Left cardiac atrium (tissue), 4 donors: ENCODE measurements at regions not wholly inside any gene's neighbourhood (a gene's known extent, or its start where the extent isn't known, plus 50 kb on each side); places are given as distances from the start of the nearest gene placed in this dataset.

Experiments used
- ATAC-seq, 2 donors: fragments of 200-7000 bp; cut with Tn5 transposase; one replicate each; pipeline ENCODE4 v1.9.1; 2020; ENCODE audit warnings: mild to moderate bottlenecking in 2 of 2, moderate library complexity in 2 of 2
- DNase-seq: peaks from one replicate; pipeline ENCODE4 v3.0.0-alpha.2; 2020
- intact Hi-C, 2 donors: fragments of 100-400 bp; cut with DNase I; formaldehyde crosslinking; loops; one replicate each; pipeline versions ENCODE4 v1.14.1 to v1.15.1; 2022 to 2023
- donor health status: DM: no; HTN: yes; CAD: no.
- donor health status: DM: no; HTN: yes; CAD: no; lungs with severe emphysema.
- donor health status: DM: yes; HTN: yes; CAD: no.
- donor health status: Dilated cardiomyopathy.

DNA sequence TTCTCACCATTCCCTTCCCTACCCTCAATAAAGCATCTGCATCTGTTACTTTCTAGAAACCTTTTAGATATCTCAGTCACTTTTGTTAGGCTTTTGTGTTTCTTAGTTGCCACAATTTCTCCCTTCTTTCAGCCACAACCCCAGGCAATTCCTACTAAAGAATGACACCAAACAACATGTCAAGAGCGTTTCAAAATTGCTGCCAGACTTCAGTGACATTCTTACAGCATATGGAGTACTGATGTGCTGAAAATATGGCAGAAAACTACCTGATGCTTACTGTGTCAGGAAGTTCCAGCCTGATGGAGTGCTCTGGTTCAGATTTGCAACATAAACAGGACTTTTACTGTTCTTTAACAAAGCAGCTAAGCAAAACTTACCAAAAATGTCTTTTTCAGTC is 957.7 kb upstream of the POU3F3 start:
- ATAC-seq = no peak
- intact Hi-C loops = no loop called here
- DNase-seq = no peak

DNA sequence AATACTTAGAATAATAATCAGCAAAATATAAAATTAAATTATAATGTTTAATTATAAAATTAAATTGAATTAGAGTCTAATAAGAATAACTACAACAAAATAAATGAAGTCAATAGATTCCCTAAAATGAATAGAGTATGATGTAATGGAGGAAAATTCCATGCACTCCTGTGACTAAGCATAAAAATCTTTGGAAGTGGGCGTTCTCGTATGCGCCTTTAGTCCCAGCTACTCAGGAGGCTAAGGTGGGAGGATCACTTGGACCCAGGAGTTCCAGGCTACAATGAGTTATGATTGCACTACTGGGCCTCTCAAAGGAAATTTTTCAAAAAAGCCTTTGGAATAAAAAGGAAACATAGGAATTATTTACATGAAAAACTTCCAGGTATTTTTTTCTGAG is 955.4 kb upstream of the POU3F3 start:
- DNase-seq = no peak
- no peak for ATAC-seq
- intact Hi-C loops = no loop called here

DNA sequence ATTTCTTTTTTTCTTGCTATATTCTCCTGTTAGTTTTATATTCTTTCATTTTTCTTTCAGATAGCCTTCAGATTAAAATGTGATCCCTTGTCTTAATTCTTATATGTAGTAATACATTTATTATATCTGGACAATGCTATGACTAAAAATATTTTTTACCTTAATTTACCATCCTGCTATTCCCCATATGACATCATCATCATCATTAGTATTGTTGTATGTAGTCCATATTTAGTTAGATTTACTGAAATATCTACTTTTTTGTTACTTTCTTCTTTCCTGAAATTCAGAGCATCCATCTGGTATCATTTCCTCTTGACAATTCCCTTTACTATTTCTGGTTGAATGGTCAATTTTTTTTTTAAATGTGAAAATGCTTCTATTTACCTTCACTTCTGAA is 951.6 kb upstream of the POU3F3 start:
- no peak for ATAC-seq
- intact Hi-C loops = no loop called here
- no peak for DNase-seq

DNA sequence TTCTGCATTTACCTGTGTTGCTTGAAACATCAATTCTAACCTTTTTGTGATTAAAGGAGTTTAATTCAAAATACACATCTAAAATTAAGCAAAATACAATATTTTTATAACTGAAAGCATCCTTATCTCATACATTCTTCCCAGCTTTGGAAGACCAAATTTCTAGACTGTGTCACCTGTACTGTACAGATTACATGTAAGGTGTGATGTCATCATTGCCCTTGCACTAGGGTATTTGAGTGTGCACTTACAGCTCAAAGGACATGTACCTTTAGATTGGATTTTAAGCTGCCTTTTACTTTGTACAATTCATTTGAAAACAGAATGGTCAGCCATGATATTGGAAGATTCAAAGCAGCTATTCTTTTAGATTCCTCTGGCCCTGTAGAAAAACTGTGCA is 932.8 kb upstream of the POU3F3 start:
- ATAC-seq = no peak

DNA sequence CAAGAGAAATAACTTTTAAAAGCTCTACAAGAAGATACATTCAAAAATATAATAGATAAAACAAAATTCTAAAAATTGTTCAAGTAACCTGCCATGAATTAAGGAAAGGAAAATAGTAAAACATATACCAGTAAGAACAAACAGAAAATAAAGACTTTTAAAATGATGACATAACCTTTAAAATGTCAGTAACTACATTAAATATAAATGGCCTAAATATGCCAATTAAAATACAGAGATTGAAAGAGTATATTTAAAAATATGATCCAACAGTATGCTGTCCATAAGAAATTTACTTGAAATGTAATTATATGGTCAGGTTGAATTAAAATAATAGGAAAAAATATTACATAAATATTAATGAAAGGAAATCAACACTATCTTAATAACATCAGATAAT is 911.7 kb upstream of the POU3F3 start:
- DNase-seq = no peak
- ATAC-seq = no peak
- intact Hi-C loops = no loop called here

More for the DNA sequence above, 932.8 kb upstream of the POU3F3 start:
- intact Hi-C loops = no loop called here
- no peak for DNase-seq

DNA sequence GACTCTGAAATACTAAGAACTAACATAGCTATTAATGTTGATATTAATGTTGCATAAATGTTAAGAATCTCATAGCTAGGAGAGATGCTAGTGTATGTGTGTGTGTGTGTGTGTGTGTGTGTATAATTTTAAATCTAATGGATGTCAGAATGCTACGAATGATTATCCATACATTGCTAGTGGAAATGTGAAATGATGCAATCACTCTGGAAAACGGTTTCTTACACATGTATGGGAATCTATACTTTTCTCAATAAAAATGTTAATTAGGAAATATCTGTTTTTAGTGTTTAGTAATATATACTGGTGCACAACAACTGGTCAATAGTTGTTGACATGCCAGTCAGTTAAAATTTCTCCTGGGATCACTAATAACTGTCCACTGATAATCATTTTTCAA is 908.8 kb upstream of the POU3F3 start:
- ATAC-seq = no peak
- intact Hi-C loops = no loop called here
- no peak for DNase-seq

DNA sequence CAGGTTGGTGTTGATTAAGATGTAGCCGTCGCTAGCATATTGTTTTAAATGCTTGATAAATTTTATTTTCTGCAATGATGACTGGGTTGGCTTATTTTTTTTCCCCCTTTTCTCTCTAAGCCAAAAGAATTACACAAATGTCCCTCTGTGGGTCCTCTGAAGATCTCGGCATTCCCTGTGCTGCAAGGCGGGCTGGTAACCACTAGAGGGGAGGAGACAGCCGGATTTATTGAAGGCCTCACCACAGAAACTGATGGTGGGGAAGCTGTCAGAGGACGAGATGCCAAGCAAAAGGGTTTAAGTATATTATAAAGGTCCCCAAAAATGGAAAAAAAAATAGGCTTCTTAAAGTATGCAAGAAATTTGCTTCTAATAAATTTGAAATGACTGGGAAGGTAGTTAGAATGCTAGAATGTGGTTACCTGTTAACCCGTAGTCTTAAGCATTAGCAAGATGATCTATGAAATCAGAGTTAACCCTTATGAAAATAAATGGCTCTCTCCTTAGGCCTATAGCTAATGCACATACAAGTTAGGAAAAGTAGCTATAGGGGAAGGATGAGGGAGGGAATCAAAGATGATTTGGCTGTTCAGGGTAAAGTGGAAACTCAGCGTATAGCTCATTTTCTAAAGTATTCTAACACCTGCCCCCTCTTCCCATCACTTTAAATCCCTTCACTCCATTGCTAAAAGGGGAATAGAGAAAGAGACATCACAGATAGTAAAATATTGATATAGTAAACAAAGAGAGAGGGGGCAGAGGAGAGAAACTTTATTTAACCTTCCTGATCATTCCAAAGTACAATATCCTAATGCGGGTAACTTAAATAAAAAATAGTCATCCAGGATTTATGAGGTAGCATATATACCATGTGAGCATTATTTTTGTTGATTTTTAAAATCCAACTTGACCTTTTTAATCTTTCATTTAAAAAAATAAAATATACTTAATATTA is 894.5 kb upstream of the POU3F3 start:
- DNase-seq (peak; percentile 19), ATAC-seq (no peak)
- intact Hi-C loops = no loop called here

DNA sequence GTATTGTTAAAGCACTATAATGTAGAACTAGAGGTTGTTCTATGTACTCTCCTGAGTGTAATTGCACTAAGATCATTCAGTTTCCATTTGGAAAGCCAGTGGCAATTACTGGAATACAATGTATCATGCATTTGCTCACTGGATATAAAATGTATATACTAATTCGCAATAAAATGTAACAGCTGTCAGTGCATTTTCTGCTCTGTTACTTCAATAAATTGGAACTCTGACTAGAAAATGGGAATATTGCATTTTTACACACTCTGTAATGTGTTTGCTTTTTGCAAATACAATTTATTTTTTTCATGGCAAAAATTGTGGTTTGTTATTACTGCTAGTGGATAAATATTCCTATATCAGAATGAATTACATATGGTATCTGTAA is 893.8 kb upstream of the POU3F3 start:
- intact Hi-C loops = no loop called here
- DNase-seq (no peak), ATAC-seq (no peak)

DNA sequence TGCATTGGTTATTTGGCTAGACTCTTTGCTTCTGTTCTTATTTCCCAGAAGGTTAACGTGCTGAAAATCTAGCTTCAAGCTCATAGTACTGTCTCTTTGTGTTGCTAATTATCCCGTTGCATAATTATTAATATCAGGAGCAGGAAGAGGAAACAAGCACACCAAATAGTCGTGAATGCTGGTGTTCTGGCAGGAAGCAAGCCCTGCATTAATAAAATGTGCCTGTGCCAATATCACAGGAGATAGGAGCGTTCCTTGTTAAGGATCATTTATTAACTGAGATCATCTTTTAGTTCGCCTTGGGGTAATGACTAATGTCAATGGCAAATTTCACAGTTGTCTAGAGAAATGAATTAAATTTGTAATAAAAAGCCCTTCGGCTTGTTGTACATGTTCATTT is 893.0 kb upstream of the POU3F3 start:
- no peak for DNase-seq
- no peak for ATAC-seq
- intact Hi-C loops = no loop called here

DNA sequence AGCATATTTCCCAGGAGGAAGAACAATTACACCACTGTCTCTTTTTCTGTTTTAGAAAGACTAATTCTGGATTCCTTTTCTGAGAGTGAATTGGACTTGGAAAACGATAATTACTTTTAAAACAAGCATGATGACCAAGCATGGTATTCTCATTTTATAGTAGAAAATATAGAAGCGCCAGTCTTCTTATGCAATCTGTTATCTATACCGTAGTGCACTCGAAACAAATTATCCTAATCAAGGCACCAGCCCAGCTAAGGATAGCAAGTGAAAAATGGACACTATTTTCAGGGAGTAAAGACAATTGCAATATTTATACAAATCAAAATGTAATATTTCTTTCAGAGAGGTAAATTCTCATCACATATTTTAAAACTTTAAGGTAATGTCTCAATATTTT is 892.1 kb upstream of the POU3F3 start:
- intact Hi-C loops = no loop called here
- DNase-seq (no peak), ATAC-seq (no peak)

DNA sequence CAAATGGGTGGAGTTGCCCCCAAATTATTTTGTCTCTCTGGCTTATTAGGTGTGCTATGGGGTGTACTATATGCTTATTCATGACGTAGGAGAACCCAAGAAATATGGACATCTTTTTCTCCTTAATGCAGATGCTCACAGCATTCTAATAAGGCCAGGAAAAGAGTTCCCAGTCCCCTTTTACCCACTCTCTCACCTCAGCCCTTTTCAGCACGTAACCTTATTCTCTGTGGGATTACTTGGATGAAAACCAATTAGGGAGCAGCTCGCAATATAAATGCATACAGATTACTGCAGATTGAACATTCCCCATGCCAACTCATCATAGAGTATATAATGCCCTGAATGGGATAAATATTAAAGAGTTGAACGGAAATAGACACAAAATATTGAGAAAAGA is 891.2 kb upstream of the POU3F3 start:
- ATAC-seq = no peak
- intact Hi-C loops = no loop called here
- no peak for DNase-seq

DNA sequence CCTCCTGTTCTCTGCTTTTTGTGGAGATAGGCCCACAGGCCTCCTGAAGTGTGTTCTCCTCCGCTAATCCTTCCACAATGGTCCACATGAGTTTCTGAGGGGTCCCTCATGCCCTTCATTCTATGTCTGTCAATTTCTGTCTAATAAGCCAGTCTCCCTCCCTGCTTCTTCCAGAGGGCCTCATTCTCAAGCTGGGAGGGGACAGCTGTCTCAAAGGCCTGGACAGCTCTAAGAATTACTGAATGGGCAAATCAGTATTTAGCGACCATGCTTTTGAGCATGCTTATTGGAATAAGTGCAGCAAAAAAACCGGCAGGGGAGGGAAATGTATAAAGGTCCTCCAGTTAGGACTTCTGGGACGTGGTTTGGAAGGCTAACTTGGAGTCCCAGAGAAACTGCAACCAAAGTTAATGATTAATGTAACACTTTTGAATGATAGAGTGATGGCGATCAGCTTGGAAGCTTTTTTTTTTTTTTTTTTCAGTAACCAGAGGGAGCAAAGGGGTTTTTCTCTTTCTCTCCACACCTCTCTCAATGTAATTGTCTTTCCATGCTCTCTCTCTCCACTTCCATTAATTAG is 890.7 kb upstream of the POU3F3 start:
- intact Hi-C loops = no loop called here
- ATAC-seq (no peak), DNase-seq (no peak)

DNA sequence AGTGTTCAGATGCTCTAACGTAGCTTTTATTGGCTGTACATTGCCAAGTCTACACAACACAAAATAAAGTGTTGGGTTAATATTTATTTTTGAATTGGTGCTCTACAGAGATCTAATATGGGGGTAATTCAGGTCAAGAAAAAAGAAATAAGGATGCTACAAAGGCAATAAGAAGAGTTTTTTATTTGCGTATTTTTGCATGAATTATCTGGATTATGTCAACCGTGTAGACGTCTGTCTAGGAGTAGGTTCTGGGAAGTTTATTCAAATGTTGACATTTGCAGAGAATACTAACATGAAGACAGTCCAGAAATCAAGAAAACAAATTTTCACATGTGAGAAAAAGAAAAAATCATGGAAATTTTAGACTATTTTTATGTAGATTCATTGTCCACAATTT is 876.7 kb upstream of the POU3F3 start:
- intact Hi-C loops = no loop called here
- DNase-seq (no peak), ATAC-seq (no peak)

DNA sequence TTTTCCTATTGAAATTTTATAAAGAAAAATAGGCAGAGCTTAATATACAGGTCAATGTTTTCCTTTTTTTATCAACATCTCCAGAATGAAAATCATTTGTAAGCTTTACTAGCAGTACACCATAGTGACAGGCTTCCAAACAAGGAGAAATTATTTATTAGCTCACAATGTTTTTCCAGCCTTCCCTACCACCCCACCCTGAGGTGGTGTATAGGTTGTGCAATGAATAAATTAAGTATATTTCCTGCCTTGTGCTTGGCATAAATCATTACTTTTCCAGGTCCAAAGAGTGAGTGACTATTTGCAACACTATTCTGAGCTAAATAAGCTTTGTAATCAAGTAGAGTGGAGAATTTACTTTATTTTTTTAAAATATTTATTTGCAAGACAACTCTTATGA is 876.2 kb upstream of the POU3F3 start:
- ATAC-seq (no peak), DNase-seq (no peak)
- intact Hi-C loops = no loop called here

DNA sequence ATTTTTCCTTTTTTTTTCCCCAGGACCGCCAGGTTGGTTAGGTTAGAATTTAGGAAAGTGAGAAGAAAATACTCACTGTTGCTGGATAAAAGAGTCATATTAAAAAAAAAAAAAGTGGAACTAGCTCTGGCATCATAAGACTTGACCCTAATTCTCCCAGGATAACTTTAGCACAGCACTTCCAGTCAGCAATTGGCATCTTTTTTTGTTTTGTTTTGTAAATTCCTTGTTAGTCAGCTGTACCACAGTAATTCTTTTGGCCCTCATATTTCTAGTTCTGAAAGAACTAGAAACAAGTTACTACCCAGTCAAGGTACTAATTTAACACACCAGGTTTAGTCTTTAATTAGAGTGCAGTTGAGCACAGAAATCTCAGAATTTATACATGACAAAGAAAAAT is 873.5 kb upstream of the POU3F3 start:
- ATAC-seq = no peak
- intact Hi-C loops = no loop called here
- no peak for DNase-seq

DNA sequence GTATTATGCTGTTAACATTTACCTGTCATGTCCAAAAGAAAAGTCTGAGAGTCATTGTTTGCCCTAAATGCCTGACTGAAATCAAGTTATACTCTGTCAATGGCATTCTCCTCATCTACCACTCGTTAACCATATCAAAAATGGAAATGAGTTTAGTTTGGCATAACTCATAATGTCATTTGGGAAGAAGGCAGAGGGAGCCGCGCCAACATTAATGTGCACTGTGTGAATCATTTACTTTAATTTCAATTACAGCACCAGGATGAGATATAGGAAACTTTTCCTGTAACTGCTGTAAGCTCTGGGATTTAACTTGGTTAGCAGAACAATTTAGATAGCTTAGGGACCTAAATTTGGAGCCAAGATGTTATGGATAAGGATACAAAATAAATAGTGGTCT is 871.2 kb upstream of the POU3F3 start:
- DNase-seq (no peak), ATAC-seq (no peak)
- intact Hi-C loops = no loop called here

DNA sequence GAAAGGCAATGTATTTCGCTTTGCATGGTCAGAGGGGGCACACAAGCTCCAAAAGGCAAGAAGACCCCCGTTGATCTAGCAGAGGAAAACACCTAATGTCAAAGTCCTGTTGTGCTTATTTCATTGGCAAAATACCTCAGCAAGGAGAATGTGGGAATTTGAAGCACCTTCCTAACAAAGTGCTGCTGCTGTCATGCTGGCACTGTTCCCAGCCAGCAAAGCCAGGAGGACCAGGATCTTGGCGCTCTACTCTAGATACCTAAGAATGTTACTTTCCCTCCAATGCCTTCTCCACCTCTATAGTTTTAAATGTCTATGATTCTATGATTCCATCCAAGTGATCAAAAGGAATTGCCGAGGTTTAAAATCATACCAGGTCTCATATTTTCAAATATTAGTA is 867.9 kb upstream of the POU3F3 start:
- DNase-seq (no peak), ATAC-seq (no peak)
- intact Hi-C loops = no loop called here

DNA sequence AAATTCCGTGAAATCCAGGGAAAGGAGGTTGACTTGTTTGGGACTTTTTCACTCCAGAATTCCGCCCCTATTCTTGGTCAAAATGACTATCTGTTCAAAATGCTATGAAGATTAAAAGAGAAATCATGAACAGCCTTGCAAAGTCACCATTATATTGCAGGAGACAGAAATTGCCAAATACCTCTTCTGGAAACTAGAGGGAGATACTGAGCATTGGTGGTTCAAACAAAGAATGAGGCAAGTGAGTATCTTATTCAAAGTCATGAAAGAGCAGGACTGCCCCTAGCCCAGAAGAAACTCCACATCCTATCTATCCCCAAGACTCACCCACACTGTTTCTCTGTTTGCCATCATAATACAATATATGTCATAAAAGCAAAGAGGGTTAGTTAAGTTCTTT is 862.3 kb upstream of the POU3F3 start:
- DNase-seq (no peak), ATAC-seq (no peak)
- intact Hi-C loops = no loop called here

DNA sequence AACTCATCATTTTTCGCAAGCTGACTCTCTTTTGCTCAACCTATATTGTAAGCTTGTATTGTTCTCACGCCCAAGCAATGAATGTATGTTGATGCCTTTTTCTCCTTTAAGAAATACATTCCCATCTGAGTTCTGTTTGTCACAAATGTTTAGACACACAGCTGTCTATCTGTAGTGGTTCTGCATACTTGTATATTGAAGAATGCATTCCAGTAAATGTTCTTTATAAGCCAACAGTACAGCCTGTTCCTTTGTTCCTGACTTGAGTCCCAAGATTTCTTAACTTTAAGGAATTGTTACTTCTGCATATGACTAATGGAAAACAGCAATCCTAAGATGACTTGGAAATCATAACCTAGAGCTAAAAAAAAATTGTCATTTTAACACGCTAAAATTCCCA is 849.1 kb upstream of the POU3F3 start:
- intact Hi-C loops = no loop called here
- DNase-seq = no peak
- ATAC-seq = no peak

DNA sequence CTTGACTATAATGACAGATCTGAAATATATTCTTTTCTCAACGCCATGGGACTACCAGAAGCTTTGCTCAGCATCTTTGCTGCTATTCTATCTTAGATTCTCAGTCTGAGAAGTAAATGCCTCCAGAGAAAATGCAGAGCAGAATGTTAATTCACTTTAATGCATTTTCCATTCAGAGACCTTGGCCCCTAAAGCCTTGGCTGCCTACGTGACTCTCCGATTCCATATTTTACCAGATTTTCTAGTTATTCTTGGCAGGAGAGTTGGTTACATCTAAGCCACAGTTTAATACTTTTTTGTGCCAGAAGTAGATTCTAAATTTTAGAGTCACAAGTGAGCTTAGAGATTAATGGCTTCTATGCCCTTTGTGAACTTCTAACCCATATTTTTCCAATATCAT is 837.1 kb upstream of the POU3F3 start:
- intact Hi-C loops = no loop called here
- ATAC-seq = no peak

DNA sequence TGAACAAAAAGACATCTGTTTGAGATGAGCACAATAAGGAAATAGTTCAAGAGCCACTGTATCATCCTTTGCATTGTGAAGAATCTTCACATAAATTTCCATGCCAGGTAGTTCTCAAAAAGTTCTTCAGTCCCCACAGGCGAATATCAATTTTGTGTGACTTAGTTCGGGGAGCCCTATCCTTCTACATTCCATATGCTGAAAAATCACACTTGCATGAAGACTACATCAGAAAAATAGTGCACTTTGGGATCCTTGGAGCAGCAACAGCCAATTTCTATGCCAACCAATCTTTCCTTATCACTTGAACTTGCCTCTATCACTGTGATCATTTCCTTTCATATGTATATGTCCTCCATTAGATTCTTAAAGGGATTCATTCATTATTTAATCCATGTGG is 830.6 kb upstream of the POU3F3 start:
- ATAC-seq (no peak), DNase-seq (no peak)
- intact Hi-C loops = no loop called here

More for the DNA sequence above, 837.1 kb upstream of the POU3F3 start:
- no peak for DNase-seq
